ENCODE measurements at regions not wholly inside any gene's neighbourhood (a gene's known extent, or its start where the extent isn't known, plus 50 kb on each side); places are given as distances from the start of the nearest gene placed in this dataset.

DNA sequence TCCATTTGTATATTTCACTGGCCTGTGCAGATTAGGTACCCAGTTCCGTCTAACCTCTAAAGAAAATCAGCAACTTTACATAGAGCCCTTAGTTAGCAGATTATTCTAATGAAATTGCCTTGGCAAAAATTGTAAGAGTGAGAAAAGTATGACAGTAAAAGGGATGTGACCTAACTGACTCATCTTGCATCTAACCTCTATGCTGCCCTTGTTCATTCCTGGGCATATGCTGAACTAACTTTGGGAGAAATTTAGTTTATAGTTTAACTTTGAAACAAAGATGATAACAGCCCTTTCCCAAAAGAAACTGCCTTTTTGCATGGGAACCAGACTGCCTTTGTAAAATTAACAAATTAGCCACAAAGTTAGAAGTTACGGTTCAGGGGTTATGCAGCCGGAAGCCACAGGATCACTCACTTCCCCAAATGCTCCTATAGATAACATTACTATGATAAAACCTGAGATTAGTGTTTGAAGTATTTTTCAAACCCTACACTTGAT, 839.8 kb upstream of the ALCAM start:
- no peak for DNase-seq (ENCODE audit: low read depth in 1 of 2, low spot score in 1 of 2)
- WGBS (ENCODE audit: missing lambda C conversion rate), result 56% methylated on average over 3 of the region's 3 CpGs
- Histone ChIP-seq H3K4me2 (no peak overlapping the region), H3K9me3 (peaks cover 11% of the 10 kb centered on the region; the same call in 1 of the 3 replicates), H3K4me1 (no peaks in the 10 kb centered on the region), H3K27ac (no peak overlapping the region), H3K4me3 (no peak overlapping the region)
- no peak for ATAC-seq
- ChIA-PET POLR2A (no interaction called here), CTCF (no interaction called here)
- FAIRE-seq, result no peak
- TF ChIP-seq MAZ (IDR thresholded peaks at IDR 0.05; ENCODE audit: borderline replicate concordance, low read depth, low read length), result no peak
- no peak for TF ChIP-seq PHF8 (IDR thresholded peaks at IDR 0.05; ENCODE audit: borderline replicate concordance, low read depth)
- TF ChIP-seq, protein P1, sequence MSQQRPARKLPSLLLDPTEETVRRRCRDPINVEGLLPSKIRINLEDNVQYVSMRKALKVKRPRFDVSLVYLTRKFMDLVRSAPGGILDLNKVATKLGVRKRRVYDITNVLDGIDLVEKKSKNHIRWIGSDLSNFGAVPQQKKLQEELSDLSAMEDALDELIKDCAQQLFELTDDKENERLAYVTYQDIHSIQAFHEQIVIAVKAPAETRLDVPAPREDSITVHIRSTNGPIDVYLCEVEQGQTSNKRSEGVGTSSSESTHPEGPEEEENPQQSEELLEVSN (IDR thresholded peaks at IDR 0.05; ENCODE audit: borderline replicate concordance, low read depth), result no peak
- TF ChIP-seq MYC (IDR thresholded peaks at IDR 0.05; ENCODE audit: borderline replicate concordance, low read length), result no peak
- TF ChIP-seq, protein P2, sequence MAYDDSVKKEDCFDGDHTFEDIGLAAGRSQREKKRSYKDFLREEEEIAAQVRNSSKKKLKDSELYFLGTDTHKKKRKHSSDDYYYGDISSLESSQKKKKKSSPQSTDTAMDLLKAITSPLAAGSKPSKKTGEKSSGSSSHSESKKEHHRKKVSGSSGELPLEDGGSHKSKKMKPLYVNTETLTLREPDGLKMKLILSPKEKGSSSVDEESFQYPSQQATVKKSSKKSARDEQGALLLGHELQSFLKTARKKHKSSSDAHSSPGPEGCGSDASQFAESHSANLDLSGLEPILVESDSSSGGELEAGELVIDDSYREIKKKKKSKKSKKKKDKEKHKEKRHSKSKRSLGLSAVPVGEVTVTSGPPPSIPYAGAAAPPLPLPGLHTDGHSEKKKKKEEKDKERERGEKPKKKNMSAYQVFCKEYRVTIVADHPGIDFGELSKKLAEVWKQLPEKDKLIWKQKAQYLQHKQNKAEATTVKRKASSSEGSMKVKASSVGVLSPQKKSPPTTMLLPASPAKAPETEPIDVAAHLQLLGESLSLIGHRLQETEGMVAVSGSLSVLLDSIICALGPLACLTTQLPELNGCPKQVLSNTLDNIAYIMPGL (CRISPR knock-in tag; IDR thresholded peaks at IDR 0.05; ENCODE audit: borderline replicate concordance), result no peak
- TF ChIP-seq RARB (CRISPR knock-in tag; IDR thresholded peaks at IDR 0.05), result no peak
- TF ChIP-seq, protein P3, sequence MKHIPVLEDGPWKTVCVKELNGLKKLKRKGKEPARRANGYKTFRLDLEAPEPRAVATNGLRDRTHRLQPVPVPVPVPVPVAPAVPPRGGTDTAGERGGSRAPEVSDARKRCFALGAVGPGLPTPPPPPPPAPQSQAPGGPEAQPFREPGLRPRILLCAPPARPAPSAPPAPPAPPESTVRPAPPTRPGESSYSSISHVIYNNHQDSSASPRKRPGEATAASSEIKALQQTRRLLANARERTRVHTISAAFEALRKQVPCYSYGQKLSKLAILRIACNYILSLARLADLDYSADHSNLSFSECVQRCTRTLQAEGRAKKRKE (CRISPR knock-in tag; IDR thresholded peaks at IDR 0.05; ENCODE audit: low read depth), result no peak

DNA sequence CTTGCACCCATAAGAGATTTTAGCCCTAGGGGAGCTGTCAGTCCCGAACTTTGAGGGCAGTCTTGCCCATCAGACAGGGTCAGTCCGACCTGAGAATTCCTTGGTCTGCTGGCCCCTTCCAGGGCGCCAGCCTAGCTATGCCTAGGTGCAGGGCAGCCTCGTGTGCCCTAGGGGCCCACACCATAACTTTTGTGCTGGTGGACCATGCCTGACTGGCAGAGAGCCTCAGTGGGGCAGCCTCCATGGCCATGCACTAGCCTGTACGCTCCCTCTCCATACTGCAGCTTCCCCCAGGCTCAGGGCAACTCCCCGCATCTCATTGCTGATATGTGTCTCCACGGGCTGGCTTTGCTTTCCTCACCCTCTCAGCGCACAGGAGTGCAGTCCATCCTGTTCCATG, 835.8 kb upstream of the ALCAM start:
- 26% methylated on average over 8 of the region's 8 CpGs for WGBS (ENCODE audit: missing lambda C conversion rate)
- FAIRE-seq, result no peak
- TF ChIP-seq HOXA7 (CRISPR knock-in tag; IDR thresholded peaks at IDR 0.05) (no peak), CEBPB (IDR thresholded peaks at IDR 0.05) (no peak), RCOR1 (IDR thresholded peaks at IDR 0.05; ENCODE audit: low read depth, low read length) (no peak), FOXS1 (CRISPR knock-in tag; IDR thresholded peaks at IDR 0.05) (no peak), NR3C1 (IDR thresholded peaks at IDR 0.05) (no peak), POLR2AphosphoS2 (conservative IDR thresholded peaks at IDR 0.05; ENCODE audit: low read length) (no peak), EHMT2 (IDR thresholded peaks at IDR 0.05; ENCODE audit: low read depth) (no peak), TFCP2L1 (CRISPR knock-in tag; IDR thresholded peaks at IDR 0.05) (no peak)

DNA sequence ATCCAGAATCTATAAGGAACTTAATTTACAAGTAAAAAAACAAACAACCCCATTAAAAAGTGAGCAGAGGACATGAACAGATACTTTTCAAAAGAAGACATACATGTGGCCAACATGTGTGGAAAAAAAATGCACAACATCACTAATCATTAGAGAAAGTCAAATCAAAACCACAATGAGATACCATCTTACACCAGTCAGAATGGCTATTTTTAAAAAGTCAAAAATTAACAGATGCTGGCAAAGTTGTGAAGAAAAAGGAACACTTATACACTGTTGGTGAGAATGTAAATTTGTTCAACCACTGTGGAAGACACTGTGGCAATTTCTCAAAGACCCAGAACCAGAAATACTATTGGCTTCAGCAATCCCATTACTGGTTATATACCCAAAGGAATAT, 830.0 kb upstream of the ALCAM start:
- ChIA-PET CTCF (interaction anchor here (0.9 kb wide), 1 partner anchor 78 kb away, joined by 3 read pairs; no protein-coding TSS in a partner anchor), POLR2A (no interaction called here)
- no peak for FAIRE-seq
- Histone ChIP-seq H3K27ac (no peak overlapping the region), H3K4me1 (no peaks in the 10 kb centered on the region), H3K4me3 (no peak overlapping the region), H3K9me3 (no peaks in the 10 kb centered on the region; the same call in 2 of the 3 replicates), H3K4me2 (no peak overlapping the region)
- no peak for ATAC-seq
- TF ChIP-seq, protein P4, sequence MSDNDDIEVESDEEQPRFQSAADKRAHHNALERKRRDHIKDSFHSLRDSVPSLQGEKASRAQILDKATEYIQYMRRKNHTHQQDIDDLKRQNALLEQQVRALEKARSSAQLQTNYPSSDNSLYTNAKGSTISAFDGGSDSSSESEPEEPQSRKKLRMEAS (IDR thresholded peaks at IDR 0.05), result no peak
- TF ChIP-seq MYC (IDR thresholded peaks at IDR 0.05; ENCODE audit: borderline replicate concordance, low read length) (no peak), POLR2AphosphoS2 (conservative IDR thresholded peaks at IDR 0.05; ENCODE audit: low read length) (no peak), ESRRA (IDR thresholded peaks at IDR 0.05; ENCODE audit: borderline replicate concordance, low read length) (no peak), FOSL2 (IDR thresholded peaks at IDR 0.05) (no peak), FOSL2 (CRISPR knock-in tag; IDR thresholded peaks at IDR 0.05) (no peak), CHD2 (IDR thresholded peaks at IDR 0.05; ENCODE audit: low read length, partially characterized antibody) (no peak), KDM5A (IDR thresholded peaks at IDR 0.05) (no peak), ZC3H11A (IDR thresholded peaks at IDR 0.05) (no peak), BHLHE40 (IDR thresholded peaks at IDR 0.05; ENCODE audit: low read depth, low read length) (no peak), RCOR1 (IDR thresholded peaks at IDR 0.05; ENCODE audit: low read depth, low read length) (no peak), HOXA7 (CRISPR knock-in tag; IDR thresholded peaks at IDR 0.05) (no peak), CEBPB (IDR thresholded peaks at IDR 0.05) (no peak), EHF (CRISPR knock-in tag; IDR thresholded peaks at IDR 0.05) (no peak), RAD21 (conservative IDR thresholded peaks at IDR 0.05 in 1 of 2, IDR thresholded peaks at IDR 0.05 in 1 of 2) (no peak), JUN (IDR thresholded peaks at IDR 0.05) (no peak), ZFP36 (IDR thresholded peaks at IDR 0.05; ENCODE audit: borderline replicate concordance, partially characterized antibody) (no peak)
- TF ChIP-seq, protein P5, sequence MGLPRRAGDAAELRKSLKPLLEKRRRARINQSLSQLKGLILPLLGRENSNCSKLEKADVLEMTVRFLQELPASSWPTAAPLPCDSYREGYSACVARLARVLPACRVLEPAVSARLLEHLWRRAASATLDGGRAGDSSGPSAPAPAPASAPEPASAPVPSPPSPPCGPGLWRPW (IDR thresholded peaks at IDR 0.05), result no peak
- TF ChIP-seq, protein P3 (CRISPR knock-in tag; IDR thresholded peaks at IDR 0.05; ENCODE audit: low read depth), result no peak
- no peak for DNase-seq (ENCODE audit: low read depth in 1 of 2, low spot score in 1 of 2)

More for the DNA sequence above, 835.8 kb upstream of the ALCAM start:
- DNase-seq (ENCODE audit: low read depth in 1 of 2, low spot score in 1 of 2) (no peak), ATAC-seq (no peak)
- ChIA-PET POLR2A (no interaction called here), CTCF (no interaction called here)
- Histone ChIP-seq H3K4me2 (no peak overlapping the region), H3K9me3 (peaks cover 11% of the 10 kb centered on the region; the same call in 2 of the 3 replicates), H3K4me3 (no peak overlapping the region), H3K4me1 (no peaks in the 10 kb centered on the region), H3K27ac (no peak overlapping the region)

Data from A549 (cell line).